ENCODE measurements at regions not wholly inside any gene's neighbourhood (a gene's known extent, or its start where the extent isn't known, plus 50 kb on each side); places are given as distances from the start of the nearest gene placed in this dataset.

GRCh38 chr9:119841016-119841415 is 471.8 kb upstream of the BRINP1 start:
- DNase-seq (ENCODE audit: extremely low read depth in 1 of 2, low read depth in 1 of 2) = no peak

- DNase-seq (ENCODE audit: extremely low read depth in 1 of 2, low read depth in 1 of 2) = no peak
Observed at GRCh38 chr9:119839888-119840287, 470.7 kb upstream of the BRINP1 start.

- DNase-seq (ENCODE audit: extremely low read depth in 1 of 2, low read depth in 1 of 2) = no peak
Observed at GRCh38 chr9:119838210-119838609, 469.0 kb upstream of the BRINP1 start.

- DNase-seq (ENCODE audit: extremely low read depth in 1 of 2, low read depth in 1 of 2) = no peak
Observed at GRCh38 chr9:119836036-119836435, 466.8 kb upstream of the BRINP1 start.

- no peak for DNase-seq (ENCODE audit: extremely low read depth in 1 of 2, low read depth in 1 of 2)
Observed at GRCh38 chr9:119834064-119834620, 464.9 kb upstream of the BRINP1 start.

- no peak for DNase-seq (ENCODE audit: extremely low read depth in 1 of 2, low read depth in 1 of 2)
Observed at GRCh38 chr9:119831309-119831708, 462.1 kb upstream of the BRINP1 start.

- DNase-seq (ENCODE audit: extremely low read depth in 1 of 2, low read depth in 1 of 2) = no peak
Observed at GRCh38 chr9:119829748-119830147, 460.5 kb upstream of the BRINP1 start.

GRCh38 chr9:119829186-119829585 is 460.0 kb upstream of the BRINP1 start:
- DNase-seq (ENCODE audit: extremely low read depth in 1 of 2, low read depth in 1 of 2) = no peak

- DNase-seq (ENCODE audit: extremely low read depth in 1 of 2, low read depth in 1 of 2) = no peak
Observed at GRCh38 chr9:119827526-119827925, 458.3 kb upstream of the BRINP1 start.

GRCh38 chr9:119827126-119827525 is 457.9 kb upstream of the BRINP1 start:
- DNase-seq (ENCODE audit: extremely low read depth in 1 of 2, low read depth in 1 of 2) = no peak

- DNase-seq (ENCODE audit: extremely low read depth in 1 of 2, low read depth in 1 of 2) = no peak
Observed at GRCh38 chr9:119818726-119819435, 449.6 kb upstream of the BRINP1 start.

GRCh38 chr9:119810645-119811429 is 441.6 kb upstream of the BRINP1 start:
- DNase-seq (ENCODE audit: extremely low read depth in 1 of 2, low read depth in 1 of 2) = no peak

- DNase-seq (ENCODE audit: extremely low read depth in 1 of 2, low read depth in 1 of 2) = no peak
Observed at GRCh38 chr9:119803679-119804078, 434.4 kb upstream of the BRINP1 start.

GRCh38 chr9:119802621-119803020 is 433.4 kb upstream of the BRINP1 start:
- DNase-seq (ENCODE audit: extremely low read depth in 1 of 2, low read depth in 1 of 2) = no peak

GRCh38 chr9:119802133-119802532 is 432.9 kb upstream of the BRINP1 start:
- no peak for DNase-seq (ENCODE audit: extremely low read depth in 1 of 2, low read depth in 1 of 2)

GRCh38 chr9:119801311-119801710 is 432.1 kb upstream of the BRINP1 start:
- DNase-seq (ENCODE audit: extremely low read depth in 1 of 2, low read depth in 1 of 2) = no peak

- DNase-seq (ENCODE audit: extremely low read depth in 1 of 2, low read depth in 1 of 2) = no peak
Observed at GRCh38 chr9:119795395-119795794, 426.2 kb upstream of the BRINP1 start.

- no peak for DNase-seq (ENCODE audit: extremely low read depth in 1 of 2, low read depth in 1 of 2)
Observed at GRCh38 chr9:119794836-119795235, 425.6 kb upstream of the BRINP1 start.

GRCh38 chr9:119793218-119793617 is 424.0 kb upstream of the BRINP1 start:
- DNase-seq (ENCODE audit: extremely low read depth in 1 of 2, low read depth in 1 of 2) = no peak

GRCh38 chr9:119792242-119792641 is 423.0 kb upstream of the BRINP1 start:
- no peak for DNase-seq (ENCODE audit: extremely low read depth in 1 of 2, low read depth in 1 of 2)

- DNase-seq (ENCODE audit: extremely low read depth in 1 of 2, low read depth in 1 of 2) = no peak
Observed at GRCh38 chr9:119789987-119790386, 420.8 kb upstream of the BRINP1 start.

- DNase-seq (ENCODE audit: extremely low read depth in 1 of 2, low read depth in 1 of 2) = no peak
Observed at GRCh38 chr9:119788921-119789320, 419.7 kb upstream of the BRINP1 start.
